ENCODE measurements at regions not wholly inside any gene's neighbourhood (a gene's known extent, or its start where the extent isn't known, plus 50 kb on each side); places are given as distances from the start of the nearest gene placed in this dataset.

DNA sequence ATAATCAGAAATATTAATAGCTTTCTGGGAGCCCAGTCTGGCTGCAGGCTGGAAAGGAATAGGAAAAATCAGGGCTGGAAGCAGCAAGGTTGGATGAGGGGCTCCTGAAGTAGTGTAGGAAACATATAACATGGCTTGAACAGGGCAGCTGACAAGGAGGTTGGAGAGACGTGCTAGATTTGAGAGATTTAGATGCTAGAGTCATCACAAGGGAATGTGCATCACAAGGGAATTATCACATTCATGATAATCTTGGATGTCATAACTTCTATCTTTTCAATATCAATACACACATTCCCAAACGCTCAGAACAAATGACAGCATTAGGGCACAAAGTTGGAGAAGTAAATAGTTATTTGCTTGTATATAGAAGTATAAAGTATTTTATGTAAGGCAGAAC is 120.9 kb upstream of the EGFR start:
- Histone ChIP-seq H3K4me2 (no peak overlapping the region), H3K79me2 (replicated peaks; ENCODE audit: insufficient read depth) (no peaks in the 10 kb centered on the region), H3F3A (replicated peaks; ENCODE audit: low read depth) (no peaks in the 10 kb centered on the region), H3K4me3 (no peak overlapping the region), H3K4me1 (ENCODE audit: insufficient read depth) (no peaks in the 10 kb centered on the region), H4K20me1 (replicated peaks; ENCODE audit: insufficient read depth) (no peaks in the 10 kb centered on the region), H3K9me2 (ENCODE audit: insufficient read depth) (no peaks in the 10 kb centered on the region), H2AFZ (no peak overlapping the region), H3K27ac (ENCODE audit: low read depth) (no peak overlapping the region), H3K27me3 (ENCODE audit: insufficient read depth) (no peaks in the 10 kb centered on the region), H3K36me3 (ENCODE audit: insufficient read depth) (no peaks in the 10 kb centered on the region)
- no peaks in the 10 kb centered on the region for H3K9me3 Mint-ChIP-seq
- DNase-seq (ENCODE audit: low spot score) (no peak), ATAC-seq (no peak)
- no peak overlapping the region for H3K27ac Mint-ChIP-seq
- H3K27me3 Mint-ChIP-seq (ENCODE audit: insufficient read depth, low read depth, poor library complexity) = no peaks in the 10 kb centered on the region
- no peak for TF ChIP-seq JUNB (IDR thresholded peaks at IDR 0.05; ENCODE audit: unreplicated experiment)
- TF ChIP-seq EZH2phosphoT487 (IDR thresholded peaks at IDR 0.05; ENCODE audit: unreplicated experiment) = no peak
- no peak for TF ChIP-seq ZNF331 (CRISPR knock-in tag; IDR thresholded peaks at IDR 0.05; ENCODE audit: low read depth)
- no peak for TF ChIP-seq EZH2 (IDR thresholded peaks at IDR 0.05; ENCODE audit: low read depth, unreplicated experiment)
- TF ChIP-seq, protein P1, sequence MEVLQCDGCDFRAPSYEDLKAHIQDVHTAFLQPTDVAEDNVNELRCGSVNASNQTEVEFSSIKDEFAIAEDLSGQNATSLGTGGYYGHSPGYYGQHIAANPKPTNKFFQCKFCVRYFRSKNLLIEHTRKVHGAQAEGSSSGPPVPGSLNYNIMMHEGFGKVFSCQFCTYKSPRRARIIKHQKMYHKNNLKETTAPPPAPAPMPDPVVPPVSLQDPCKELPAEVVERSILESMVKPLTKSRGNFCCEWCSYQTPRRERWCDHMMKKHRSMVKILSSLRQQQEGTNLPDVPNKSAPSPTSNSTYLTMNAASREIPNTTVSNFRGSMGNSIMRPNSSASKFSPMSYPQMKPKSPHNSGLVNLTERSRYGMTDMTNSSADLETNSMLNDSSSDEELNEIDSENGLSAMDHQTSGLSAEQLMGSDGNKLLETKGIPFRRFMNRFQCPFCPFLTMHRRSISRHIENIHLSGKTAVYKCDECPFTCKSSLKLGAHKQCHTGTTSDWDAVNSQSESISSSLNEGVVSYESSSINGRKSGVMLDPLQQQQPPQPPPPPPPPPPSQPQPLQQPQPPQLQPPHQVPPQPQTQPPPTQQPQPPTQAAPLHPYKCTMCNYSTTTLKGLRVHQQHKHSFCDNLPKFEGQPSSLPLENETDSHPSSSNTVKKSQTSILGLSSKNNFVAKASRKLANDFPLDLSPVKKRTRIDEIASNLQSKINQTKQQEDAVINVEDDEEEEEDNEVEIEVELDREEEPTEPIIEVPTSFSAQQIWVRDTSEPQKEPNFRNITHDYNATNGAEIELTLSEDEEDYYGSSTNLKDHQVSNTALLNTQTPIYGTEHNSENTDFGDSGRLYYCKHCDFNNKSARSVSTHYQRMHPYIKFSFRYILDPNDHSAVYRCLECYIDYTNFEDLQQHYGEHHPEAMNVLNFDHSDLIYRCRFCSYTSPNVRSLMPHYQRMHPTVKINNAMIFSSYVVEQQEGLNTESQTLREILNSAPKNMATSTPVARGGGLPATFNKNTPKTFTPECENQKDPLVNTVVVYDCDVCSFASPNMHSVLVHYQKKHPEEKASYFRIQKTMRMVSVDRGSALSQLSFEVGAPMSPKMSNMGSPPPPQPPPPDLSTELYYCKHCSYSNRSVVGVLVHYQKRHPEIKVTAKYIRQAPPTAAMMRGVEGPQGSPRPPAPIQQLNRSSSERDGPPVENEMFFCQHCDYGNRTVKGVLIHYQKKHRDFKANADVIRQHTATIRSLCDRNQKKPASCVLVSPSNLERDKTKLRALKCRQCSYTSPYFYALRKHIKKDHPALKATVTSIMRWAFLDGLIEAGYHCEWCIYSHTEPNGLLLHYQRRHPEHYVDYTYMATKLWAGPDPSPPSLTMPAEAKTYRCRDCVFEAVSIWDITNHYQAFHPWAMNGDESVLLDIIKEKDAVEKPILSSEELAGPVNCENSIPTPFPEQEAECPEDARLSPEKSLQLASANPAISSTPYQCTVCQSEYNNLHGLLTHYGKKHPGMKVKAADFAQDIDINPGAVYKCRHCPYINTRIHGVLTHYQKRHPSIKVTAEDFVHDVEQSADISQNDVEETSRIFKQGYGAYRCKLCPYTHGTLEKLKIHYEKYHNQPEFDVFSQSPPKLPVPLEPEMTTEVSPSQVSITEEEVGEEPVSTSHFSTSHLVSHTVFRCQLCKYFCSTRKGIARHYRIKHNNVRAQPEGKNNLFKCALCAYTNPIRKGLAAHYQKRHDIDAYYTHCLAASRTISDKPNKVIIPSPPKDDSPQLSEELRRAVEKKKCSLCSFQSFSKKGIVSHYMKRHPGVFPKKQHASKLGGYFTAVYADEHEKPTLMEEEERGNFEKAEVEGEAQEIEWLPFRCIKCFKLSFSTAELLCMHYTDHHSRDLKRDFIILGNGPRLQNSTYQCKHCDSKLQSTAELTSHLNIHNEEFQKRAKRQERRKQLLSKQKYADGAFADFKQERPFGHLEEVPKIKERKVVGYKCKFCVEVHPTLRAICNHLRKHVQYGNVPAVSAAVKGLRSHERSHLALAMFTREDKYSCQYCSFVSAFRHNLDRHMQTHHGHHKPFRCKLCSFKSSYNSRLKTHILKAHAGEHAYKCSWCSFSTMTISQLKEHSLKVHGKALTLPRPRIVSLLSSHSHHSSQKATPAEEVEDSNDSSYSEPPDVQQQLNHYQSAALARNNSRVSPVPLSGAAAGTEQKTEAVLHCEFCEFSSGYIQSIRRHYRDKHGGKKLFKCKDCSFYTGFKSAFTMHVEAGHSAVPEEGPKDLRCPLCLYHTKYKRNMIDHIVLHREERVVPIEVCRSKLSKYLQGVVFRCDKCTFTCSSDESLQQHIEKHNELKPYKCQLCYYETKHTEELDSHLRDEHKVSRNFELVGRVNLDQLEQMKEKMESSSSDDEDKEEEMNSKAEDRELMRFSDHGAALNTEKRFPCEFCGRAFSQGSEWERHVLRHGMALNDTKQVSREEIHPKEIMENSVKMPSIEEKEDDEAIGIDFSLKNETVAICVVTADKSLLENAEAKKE (CRISPR knock-in tag; IDR thresholded peaks at IDR 0.05) = no peak
- TF ChIP-seq STAT1 (IDR thresholded peaks at IDR 0.05; ENCODE audit: unreplicated experiment) = no peak
- TF ChIP-seq, protein P2, sequence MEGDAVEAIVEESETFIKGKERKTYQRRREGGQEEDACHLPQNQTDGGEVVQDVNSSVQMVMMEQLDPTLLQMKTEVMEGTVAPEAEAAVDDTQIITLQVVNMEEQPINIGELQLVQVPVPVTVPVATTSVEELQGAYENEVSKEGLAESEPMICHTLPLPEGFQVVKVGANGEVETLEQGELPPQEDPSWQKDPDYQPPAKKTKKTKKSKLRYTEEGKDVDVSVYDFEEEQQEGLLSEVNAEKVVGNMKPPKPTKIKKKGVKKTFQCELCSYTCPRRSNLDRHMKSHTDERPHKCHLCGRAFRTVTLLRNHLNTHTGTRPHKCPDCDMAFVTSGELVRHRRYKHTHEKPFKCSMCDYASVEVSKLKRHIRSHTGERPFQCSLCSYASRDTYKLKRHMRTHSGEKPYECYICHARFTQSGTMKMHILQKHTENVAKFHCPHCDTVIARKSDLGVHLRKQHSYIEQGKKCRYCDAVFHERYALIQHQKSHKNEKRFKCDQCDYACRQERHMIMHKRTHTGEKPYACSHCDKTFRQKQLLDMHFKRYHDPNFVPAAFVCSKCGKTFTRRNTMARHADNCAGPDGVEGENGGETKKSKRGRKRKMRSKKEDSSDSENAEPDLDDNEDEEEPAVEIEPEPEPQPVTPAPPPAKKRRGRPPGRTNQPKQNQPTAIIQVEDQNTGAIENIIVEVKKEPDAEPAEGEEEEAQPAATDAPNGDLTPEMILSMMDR (conservative IDR thresholded peaks at IDR 0.05; ENCODE audit: low read depth in 2 of 2) = no peak
- no peak for TF ChIP-seq NANOG (IDR thresholded peaks at IDR 0.05; ENCODE audit: borderline replicate concordance)
- TF ChIP-seq, protein P3, sequence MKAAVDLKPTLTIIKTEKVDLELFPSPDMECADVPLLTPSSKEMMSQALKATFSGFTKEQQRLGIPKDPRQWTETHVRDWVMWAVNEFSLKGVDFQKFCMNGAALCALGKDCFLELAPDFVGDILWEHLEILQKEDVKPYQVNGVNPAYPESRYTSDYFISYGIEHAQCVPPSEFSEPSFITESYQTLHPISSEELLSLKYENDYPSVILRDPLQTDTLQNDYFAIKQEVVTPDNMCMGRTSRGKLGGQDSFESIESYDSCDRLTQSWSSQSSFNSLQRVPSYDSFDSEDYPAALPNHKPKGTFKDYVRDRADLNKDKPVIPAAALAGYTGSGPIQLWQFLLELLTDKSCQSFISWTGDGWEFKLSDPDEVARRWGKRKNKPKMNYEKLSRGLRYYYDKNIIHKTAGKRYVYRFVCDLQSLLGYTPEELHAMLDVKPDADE (IDR thresholded peaks at IDR 0.05) = no peak
- no peak for TF ChIP-seq ZNF114 (CRISPR knock-in tag; IDR thresholded peaks at IDR 0.05)
- no peak overlapping the region for H3K4me3 Mint-ChIP-seq
- H3K4me1 Mint-ChIP-seq = no peaks in the 10 kb centered on the region; the same call in 2 of the 3 replicates
- H3K36me3 Mint-ChIP-seq (ENCODE audit: low read depth) = no peaks in the 10 kb centered on the region

Measured in GM23338 (cell line).